Activated effector memory CD4-positive, alpha-beta T cell treated with anti-CD3 and anti-CD28 coated beads, Interleukin-2, amount 50 U/mL, for 16 hours (primary cell): ENCODE measurements at regions not wholly inside any gene's neighbourhood (a gene's known extent, or its start where the extent isn't known, plus 50 kb on each side); places are given as distances from the start of the nearest gene placed in this dataset.

ENCODE experiments used
- DNase-seq: peaks from one replicate; pipeline ENCODE4 v3.0.0-alpha.2; 2020

GRCh38 chr19:5214902-5215301 lies 125.7 kb downstream of the PTPRS start:
- no peak for DNase-seq

GRCh38 chr19:5214371-5214770 lies 126.2 kb downstream of the PTPRS start:
- no peak for DNase-seq

GRCh38 chr19:5213667-5214066 lies 126.9 kb downstream of the PTPRS start:
- no peak for DNase-seq

GRCh38 chr19:5212101-5212500 lies 128.5 kb downstream of the PTPRS start:
- no peak for DNase-seq

- DNase-seq = no peak
These were observed 129.3 kb downstream of the PTPRS start for GRCh38 chr19:5211217-5211822.

GRCh38 chr19:5210556-5210955 lies 130.1 kb downstream of the PTPRS start:
- no peak for DNase-seq

- peak; percentile 33 for DNase-seq
These were observed 132.8 kb downstream of the PTPRS start for GRCh38 chr19:5207806-5208205.

GRCh38 chr19:5206751-5207075 lies 133.9 kb downstream of the PTPRS start:
- peak; percentile 54 for DNase-seq

GRCh38 chr19:5205937-5206750 lies 134.5 kb downstream of the PTPRS start:
- no peak for DNase-seq

- peak; percentile 53 for DNase-seq
These were observed 135.2 kb downstream of the PTPRS start for GRCh38 chr19:5205381-5205780.

- DNase-seq = no peak
These were observed 136.4 kb downstream of the PTPRS start for GRCh38 chr19:5204212-5204611.
